Peyer's patch (tissue), 4 donors: ENCODE measurements at regions not wholly inside any gene's neighbourhood (a gene's known extent, or its start where the extent isn't known, plus 50 kb on each side); places are given as distances from the start of the nearest gene placed in this dataset.

Experiments used
- DNase-seq, 3 donors: peaks; one replicate each; pipeline ENCODE4 v3.0.0-alpha.2; 2017 to 2019
- H3K27ac ChIP-seq, 4 donors: fragments of 200-600 bp; sonication (generic); one replicate each; pipeline ENCODE4 v1.5.1; 2016 to 2019
- H3K27me3 ChIP-seq, 2 donors: fragments of 200-600 bp; sonication (generic); one replicate each; pipeline ENCODE4 v1.5.1; 2019
- H3K36me3 ChIP-seq, 3 donors: fragments of 200-600 bp; sonication (generic); one replicate each; pipeline ENCODE4 v1.5.1; 2016 to 2019
- H3K4me1 ChIP-seq, 4 donors: fragments of 200-600 bp; sonication (generic); one replicate each; pipeline ENCODE4 v1.5.1; 2016 to 2019
- H3K4me3 ChIP-seq, 4 donors: fragments of 200-600 bp; sonication (generic); 1 replicate in 3 of 4; 2 replicates in 1 of 4; pipeline ENCODE4 v1.5.1; 2016 to 2019; ENCODE audit warnings: mild to moderate bottlenecking in 1 of 4
- H3K9me3 ChIP-seq, 4 donors: fragments of 200-600 bp; sonication (generic); one replicate each; pipeline ENCODE4 v1.5.1; 2016 to 2019; ENCODE audit warnings: mild to moderate bottlenecking in 1 of 4
- POLR2A ChIP-seq, 2 donors: fragments of 450-650 bp; IDR thresholded peaks; one replicate each; pipeline ENCODE4 v1.5.1; 2017; ENCODE audit warnings: antibody characterized with exemption in 2 of 2, mild to moderate bottlenecking in 2 of 2, moderate library complexity in 2 of 2
- TF ChIP-seq, protein P1 (sequence below), 6 experiments: fragments of 450-650 bp in 4 of 6; fragments of 200-600 bp in 2 of 6; sonication (generic) in 1 of 6; IDR thresholded peaks; one replicate each; pipeline ENCODE4 v1.5.1; 2017 to 2019; ENCODE audit warnings: antibody characterized with exemption in 6 of 6, mild to moderate bottlenecking in 3 of 6, moderate library complexity in 1 of 6

DNA sequence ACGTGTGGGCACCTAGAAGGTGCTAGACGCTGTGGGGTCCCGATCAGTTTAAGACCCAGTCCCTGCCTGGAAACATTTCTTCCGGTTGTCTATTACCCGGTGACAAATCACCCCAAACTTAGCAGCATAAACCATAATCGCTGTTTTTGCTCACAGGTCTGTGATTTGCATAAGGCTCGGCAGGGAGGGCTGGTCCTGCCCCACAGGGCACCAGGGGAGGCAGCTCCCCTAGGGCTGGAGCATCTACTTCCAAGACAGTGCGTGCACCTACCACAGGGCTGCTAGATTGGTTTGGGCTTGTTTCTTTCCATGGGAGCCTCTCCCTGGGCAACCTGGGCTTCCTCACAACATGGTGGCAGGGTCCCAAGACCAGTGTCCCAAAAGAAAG is 214.5 kb upstream of the CIBAR2 start:
- TF ChIP-seq POLR2A (IDR thresholded peaks at IDR 0.05), result no peak
- TF ChIP-seq, protein P1, sequence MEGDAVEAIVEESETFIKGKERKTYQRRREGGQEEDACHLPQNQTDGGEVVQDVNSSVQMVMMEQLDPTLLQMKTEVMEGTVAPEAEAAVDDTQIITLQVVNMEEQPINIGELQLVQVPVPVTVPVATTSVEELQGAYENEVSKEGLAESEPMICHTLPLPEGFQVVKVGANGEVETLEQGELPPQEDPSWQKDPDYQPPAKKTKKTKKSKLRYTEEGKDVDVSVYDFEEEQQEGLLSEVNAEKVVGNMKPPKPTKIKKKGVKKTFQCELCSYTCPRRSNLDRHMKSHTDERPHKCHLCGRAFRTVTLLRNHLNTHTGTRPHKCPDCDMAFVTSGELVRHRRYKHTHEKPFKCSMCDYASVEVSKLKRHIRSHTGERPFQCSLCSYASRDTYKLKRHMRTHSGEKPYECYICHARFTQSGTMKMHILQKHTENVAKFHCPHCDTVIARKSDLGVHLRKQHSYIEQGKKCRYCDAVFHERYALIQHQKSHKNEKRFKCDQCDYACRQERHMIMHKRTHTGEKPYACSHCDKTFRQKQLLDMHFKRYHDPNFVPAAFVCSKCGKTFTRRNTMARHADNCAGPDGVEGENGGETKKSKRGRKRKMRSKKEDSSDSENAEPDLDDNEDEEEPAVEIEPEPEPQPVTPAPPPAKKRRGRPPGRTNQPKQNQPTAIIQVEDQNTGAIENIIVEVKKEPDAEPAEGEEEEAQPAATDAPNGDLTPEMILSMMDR (IDR thresholded peaks at IDR 0.05), result no peak

DNA sequence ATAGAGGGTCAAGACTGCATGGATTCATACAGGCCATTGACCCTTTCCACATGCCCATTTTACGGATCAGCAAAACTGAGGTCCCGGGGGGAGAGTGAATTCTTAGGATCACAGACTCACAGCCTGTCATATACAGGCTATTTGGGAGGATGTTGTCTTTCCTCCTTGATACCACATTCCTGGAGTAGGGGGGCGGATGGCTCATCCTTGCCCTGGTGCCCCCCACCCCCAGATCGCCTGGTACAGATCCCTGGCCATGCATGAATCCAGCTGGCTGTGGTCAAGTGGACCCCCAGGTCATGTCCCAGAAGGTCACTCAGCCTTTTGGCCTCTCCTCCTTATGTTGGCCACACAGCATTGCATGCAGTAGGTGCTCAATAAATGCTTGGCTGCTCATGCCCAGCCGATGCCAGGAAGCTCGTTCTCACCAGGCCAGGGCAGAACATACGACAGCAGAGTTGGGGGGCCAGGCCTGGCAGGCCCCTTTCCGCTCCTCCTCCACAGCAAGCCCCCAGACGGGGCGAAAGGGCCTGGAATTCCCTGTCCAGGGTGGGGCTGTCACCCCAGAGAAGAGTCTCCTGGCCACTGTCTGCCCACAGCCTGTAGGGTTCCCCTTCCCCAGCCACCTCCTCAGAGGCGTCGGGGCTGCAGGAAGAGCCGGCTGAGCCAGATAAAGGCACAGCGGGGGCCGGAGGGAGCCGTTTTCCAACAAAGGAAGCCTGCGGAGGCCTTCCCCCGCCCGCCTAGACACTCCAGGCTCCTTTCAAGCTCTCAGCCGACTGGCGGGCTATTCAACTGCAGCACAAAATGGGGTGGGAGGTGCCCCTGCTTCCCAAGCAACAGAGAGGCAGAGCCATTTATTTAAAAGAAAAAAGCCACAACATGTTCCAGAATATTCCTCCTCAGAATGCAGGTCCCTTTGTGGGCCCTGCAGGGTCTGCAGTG is 215.7 kb upstream of the CIBAR2 start:
- no peak for DNase-seq
- H3K27me3 ChIP-seq, result no peaks in the 10 kb centered on the region
- H3K9me3 ChIP-seq, result no peaks in the 10 kb centered on the region
- H3K4me1 ChIP-seq, result peaks cover 0 to 37% (median 6%) of the 10 kb centered on the region in 4 donors
- no peaks in the 10 kb centered on the region for H3K36me3 ChIP-seq
- no peak overlapping the region for H3K27ac ChIP-seq
- no peak overlapping the region for H3K4me3 ChIP-seq
- TF ChIP-seq POLR2A (IDR thresholded peaks at IDR 0.05), result no peak
- TF ChIP-seq, protein P1 (IDR thresholded peaks at IDR 0.05), result no peak

More for the DNA sequence above, 214.5 kb upstream of the CIBAR2 start:
- Histone ChIP-seq H3K9me3 (no peaks in the 10 kb centered on the region), H3K27me3 (no peaks in the 10 kb centered on the region), H3K27ac (no peak overlapping the region), H3K4me3 (no peak overlapping the region), H3K36me3 (no peaks in the 10 kb centered on the region), H3K4me1 (peaks cover 0 to 45% (median 8%) of the 10 kb centered on the region in 4 donors)
- DNase-seq, result no peak

DNA sequence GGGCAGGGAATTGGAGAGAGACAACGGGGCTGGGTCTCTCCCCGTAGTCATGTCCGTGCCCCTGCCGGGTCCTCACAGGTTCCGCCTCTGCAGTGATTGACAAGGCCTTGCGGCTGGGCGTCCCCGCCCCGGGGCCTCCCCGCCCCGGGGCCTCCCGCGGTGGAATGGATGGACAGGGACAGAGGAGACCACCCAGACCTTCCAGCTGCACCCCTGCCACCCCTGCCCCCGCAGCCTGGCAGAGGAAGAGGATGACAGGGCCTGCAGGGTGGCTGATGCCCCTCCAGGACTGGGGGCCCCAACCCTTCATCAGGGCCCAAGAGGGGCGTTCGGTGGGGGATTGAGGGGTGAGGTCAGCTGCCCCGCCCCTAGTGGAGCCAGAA is 216.4 kb upstream of the CIBAR2 start:
- peaks cover 0 to 37% (median 6%) of the 10 kb centered on the region in 4 donors for H3K4me1 ChIP-seq
- no peaks in the 10 kb centered on the region for H3K36me3 ChIP-seq
- no peaks in the 10 kb centered on the region for H3K27me3 ChIP-seq
- no peak for DNase-seq
- TF ChIP-seq POLR2A (IDR thresholded peaks at IDR 0.05), result no peak
- TF ChIP-seq, protein P1 (IDR thresholded peaks at IDR 0.05), result no peak
- no peak overlapping the region for H3K27ac ChIP-seq
- H3K4me3 ChIP-seq, result no peak overlapping the region
- no peaks in the 10 kb centered on the region for H3K9me3 ChIP-seq

DNA sequence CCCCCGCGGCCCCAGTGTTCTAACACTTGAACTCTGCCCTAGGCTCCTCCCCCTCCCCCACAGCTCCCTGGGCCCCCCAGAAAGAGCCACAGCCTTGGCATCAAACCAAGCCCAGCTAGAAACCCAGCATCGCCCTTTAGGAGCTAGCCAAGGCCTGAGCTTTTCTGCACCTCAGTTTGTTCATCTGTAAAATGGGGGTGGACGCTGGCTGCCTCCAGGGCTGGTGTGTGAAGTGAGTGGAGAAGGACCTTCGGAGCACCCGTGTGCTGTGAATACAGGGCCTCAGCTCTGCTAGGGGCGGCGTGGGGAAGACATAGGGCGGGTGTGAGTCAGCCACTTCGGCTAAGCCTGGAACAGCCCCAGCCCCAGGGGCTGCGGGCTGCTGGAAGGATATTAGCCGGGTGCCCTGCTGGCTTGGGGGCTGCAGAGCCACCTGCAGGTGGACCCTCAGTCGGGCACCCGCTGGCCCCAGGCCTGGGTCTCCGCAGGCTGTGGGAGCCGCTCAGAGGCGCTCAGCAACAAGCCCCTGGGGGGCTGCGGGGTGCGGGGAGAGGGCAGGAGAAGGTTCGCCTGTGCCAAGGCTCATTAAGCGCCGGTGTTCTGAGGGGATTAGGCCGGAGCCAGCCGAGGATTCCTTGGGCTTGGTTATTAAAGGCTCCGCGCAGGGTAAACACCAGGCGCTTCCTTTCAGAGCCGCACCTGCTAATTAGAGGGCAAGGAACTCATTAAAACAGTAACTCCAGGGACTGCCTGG is 217.0 kb upstream of the CIBAR2 start:
- H3K27me3 ChIP-seq, result no peaks in the 10 kb centered on the region
- no peaks in the 10 kb centered on the region for H3K9me3 ChIP-seq
- H3K4me1 ChIP-seq, result peaks cover 0 to 37% (median 6%) of the 10 kb centered on the region in 4 donors
- peak in 2 of 3 donors; percentile 66 to 71 for DNase-seq
- H3K27ac ChIP-seq, result peak overlapping the region in 1 of 4 donors; percentile 21
- no peak overlapping the region for H3K4me3 ChIP-seq
- no peaks in the 10 kb centered on the region for H3K36me3 ChIP-seq
- no peak for TF ChIP-seq POLR2A (IDR thresholded peaks at IDR 0.05)
- TF ChIP-seq, protein P1 (IDR thresholded peaks at IDR 0.05), result no peak

DNA sequence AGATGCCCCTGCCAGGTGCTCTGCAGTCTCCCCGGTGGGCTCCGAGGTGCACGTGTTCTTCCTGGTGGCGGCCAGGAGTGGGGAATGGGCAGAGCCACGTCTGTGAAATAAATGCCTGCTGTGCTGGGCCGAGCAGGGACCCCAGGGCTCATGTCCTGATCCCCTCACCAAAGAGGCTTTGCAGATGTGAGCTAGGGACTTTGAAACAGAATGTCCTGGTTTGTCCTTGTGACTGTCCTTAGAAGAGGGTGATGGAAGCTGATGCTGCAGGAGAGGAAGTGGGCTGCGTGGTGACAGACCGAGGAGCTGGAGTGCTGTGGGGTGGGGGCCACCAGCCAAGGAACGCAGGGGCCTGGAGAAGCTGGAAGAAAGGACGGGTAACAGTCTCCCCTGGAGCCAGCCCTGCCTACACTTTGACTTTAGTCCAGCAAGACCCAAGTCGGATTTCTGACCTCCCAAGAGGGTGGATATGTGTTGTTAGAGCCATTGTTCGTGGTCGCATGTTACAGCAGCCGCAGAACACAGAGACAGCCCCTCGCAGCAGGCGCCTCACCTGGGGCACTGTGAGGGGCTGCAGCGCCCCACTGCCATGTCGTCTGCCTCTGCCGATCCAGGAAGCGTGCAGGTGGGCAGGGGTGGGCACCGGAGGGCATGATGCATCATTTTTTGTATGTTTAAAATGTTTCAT is 217.9 kb upstream of the CIBAR2 start:
- H3K27ac ChIP-seq, result no peak overlapping the region
- TF ChIP-seq, protein P1 (IDR thresholded peaks at IDR 0.05), result no peak
- TF ChIP-seq POLR2A (IDR thresholded peaks at IDR 0.05), result no peak
- H3K4me1 ChIP-seq, result peaks cover 0 to 45% (median 6%) of the 10 kb centered on the region in 4 donors
- H3K9me3 ChIP-seq, result no peaks in the 10 kb centered on the region
- no peak overlapping the region for H3K4me3 ChIP-seq
- DNase-seq, result no peak
- no peaks in the 10 kb centered on the region for H3K36me3 ChIP-seq
- no peaks in the 10 kb centered on the region for H3K27me3 ChIP-seq
